GM12878 (cell line): ENCODE measurements at regions not wholly inside any gene's neighbourhood (a gene's known extent, or its start where the extent isn't known, plus 50 kb on each side); places are given as distances from the start of the nearest gene placed in this dataset.

ENCODE experiments used
- FOXM1 ChIP-seq: IDR thresholded peaks from 2 replicates; pipeline ENCODE4 v1.6.1; 2012; ENCODE audit warnings: low read depth, mild to moderate bottlenecking, inconsistent platforms, low read length, moderate library complexity
- IRF5 ChIP-seq: fragments of 450-650 bp; IDR thresholded peaks from 2 replicates; pipeline ENCODE4 v1.6.1; 2017; ENCODE audit warnings: borderline replicate concordance
- MLLT1 ChIP-seq: fragments of 450-650 bp; IDR thresholded peaks from 2 replicates; pipeline ENCODE4 v1.6.1; 2016; ENCODE audit warnings: mild to moderate bottlenecking
- PRDM15 ChIP-seq: fragments of 450-650 bp; formaldehyde crosslinking; IDR thresholded peaks from 2 replicates; pipeline ENCODE4 v1.4.0; 2020; ENCODE audit warnings: mild to moderate bottlenecking, moderate library complexity
- RAD21 ChIP-seq: IDR thresholded peaks from 2 replicates; pipeline ENCODE4 v1.6.1; 2011; ENCODE audit warnings: mild to moderate bottlenecking, low read depth, low read length, moderate library complexity; ENCODE audit not compliant: insufficient read depth
- ZNF207 ChIP-seq: fragments of 450-650 bp; IDR thresholded peaks from 2 replicates; pipeline ENCODE4 v1.6.1; 2014; ENCODE audit warnings: antibody characterized with exemption, mild to moderate bottlenecking, borderline replicate concordance

- TF ChIP-seq PRDM15 (CRISPR knock-in tag) (no peak), IRF5 (no peak), MLLT1 (no peak), ZNF207 (no peak), RAD21 (no peak), FOXM1 (no peak)
Observed at GRCh38 chr18:3397031-3397750, 52.8 kb upstream of the TGIF1 start (continued).
